Ascending aorta (tissue), 2 donors: ENCODE measurements at regions not wholly inside any gene's neighbourhood (a gene's known extent, or its start where the extent isn't known, plus 50 kb on each side); places are given as distances from the start of the nearest gene placed in this dataset.

ENCODE experiments used
- DNase-seq, 2 donors: peaks; one replicate each; pipeline ENCODE4 v3.0.0-alpha.2; 2019; ENCODE audit warnings: low spot score in 2 of 2
- H3K27ac ChIP-seq, 2 donors: fragments of 200-600 bp; sonication (generic); one replicate each; pipeline ENCODE4 v1.5.1; 2016 to 2017; ENCODE audit warnings: mild to moderate bottlenecking in 1 of 2
- H3K27me3 ChIP-seq: fragments of 200-600 bp; sonication (generic); one replicate; pipeline ENCODE4 v1.5.1; 2017
- H3K36me3 ChIP-seq, 2 donors: fragments of 200-600 bp; sonication (generic); one replicate each; pipeline ENCODE4 v1.5.1; 2016
- H3K4me1 ChIP-seq, 2 donors: fragments of 200-600 bp; sonication (generic); one replicate each; pipeline ENCODE4 v1.5.1; 2016 to 2017; ENCODE audit warnings: mild to moderate bottlenecking in 1 of 2
- H3K4me3 ChIP-seq, 2 donors: fragments of 200-600 bp; sonication (generic); one replicate each; pipeline ENCODE4 v1.5.1; 2016 to 2017; ENCODE audit warnings: mild to moderate bottlenecking in 1 of 2
- H3K9me3 ChIP-seq, 2 donors: fragments of 200-600 bp; sonication (generic); one replicate each; pipeline ENCODE4 v1.5.1; 2016
- intact Hi-C: fragments of 100-400 bp; cut with DNase I; formaldehyde crosslinking; loops from one replicate; pipeline ENCODE4 v1.15.1; 2023
- TF ChIP-seq, protein P1 (sequence below), 3 experiments: fragments of 200-600 bp in 2 of 3; fragments of 450-650 bp in 1 of 3; sonication (generic) in 2 of 3; IDR thresholded peaks; one replicate each; pipeline ENCODE4 v1.5.1; 2016 to 2019; ENCODE audit warnings: antibody characterized with exemption in 3 of 3, mild to moderate bottlenecking in 1 of 3, moderate library complexity in 1 of 3

DNA sequence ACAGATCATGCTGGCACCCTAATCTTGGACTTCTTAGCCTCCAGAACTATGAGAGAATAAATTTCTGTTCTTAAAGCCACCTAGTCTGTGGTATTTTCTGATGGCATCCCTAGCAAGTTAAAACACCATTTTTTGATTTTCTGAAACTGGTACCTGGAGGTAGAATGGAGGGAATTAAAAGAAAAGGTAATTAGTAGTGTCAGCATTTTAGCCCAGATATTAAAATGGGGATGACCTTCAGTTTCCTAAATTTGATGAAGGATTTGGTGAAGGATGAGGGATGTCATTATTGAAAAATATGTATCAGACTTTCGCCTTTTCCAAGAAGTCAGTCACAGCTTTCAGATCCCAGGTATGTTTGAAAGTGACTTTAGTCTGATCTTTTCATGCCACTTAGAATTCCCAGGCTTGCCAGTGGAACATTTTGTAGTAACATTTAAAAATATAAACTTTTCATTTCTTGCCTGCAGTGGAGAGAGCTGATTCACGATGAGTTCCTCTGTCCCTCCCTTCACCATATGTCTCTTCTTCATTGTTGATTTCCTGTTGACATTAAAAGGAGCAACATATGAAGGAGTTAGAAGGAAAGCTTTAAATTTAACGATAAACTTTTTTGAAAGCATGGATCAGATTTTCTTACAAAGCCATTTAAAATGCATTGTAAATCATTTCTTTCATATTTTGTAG, 169.4 kb downstream of the SLIT2 start:
- Histone ChIP-seq H3K4me1 (no peaks in the 10 kb centered on the region), H3K4me3 (no peak overlapping the region), H3K27me3 (no peaks in the 10 kb centered on the region), H3K27ac (no peak overlapping the region), H3K9me3 (no peaks in the 10 kb centered on the region), H3K36me3 (no peaks in the 10 kb centered on the region)
- intact Hi-C loops: loop anchor here (5.0 kb wide), 2 partner anchors 121 to 266 kb away; no protein-coding TSS in a partner anchor
- no peak for DNase-seq
- TF ChIP-seq, protein P1, sequence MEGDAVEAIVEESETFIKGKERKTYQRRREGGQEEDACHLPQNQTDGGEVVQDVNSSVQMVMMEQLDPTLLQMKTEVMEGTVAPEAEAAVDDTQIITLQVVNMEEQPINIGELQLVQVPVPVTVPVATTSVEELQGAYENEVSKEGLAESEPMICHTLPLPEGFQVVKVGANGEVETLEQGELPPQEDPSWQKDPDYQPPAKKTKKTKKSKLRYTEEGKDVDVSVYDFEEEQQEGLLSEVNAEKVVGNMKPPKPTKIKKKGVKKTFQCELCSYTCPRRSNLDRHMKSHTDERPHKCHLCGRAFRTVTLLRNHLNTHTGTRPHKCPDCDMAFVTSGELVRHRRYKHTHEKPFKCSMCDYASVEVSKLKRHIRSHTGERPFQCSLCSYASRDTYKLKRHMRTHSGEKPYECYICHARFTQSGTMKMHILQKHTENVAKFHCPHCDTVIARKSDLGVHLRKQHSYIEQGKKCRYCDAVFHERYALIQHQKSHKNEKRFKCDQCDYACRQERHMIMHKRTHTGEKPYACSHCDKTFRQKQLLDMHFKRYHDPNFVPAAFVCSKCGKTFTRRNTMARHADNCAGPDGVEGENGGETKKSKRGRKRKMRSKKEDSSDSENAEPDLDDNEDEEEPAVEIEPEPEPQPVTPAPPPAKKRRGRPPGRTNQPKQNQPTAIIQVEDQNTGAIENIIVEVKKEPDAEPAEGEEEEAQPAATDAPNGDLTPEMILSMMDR (IDR thresholded peaks at IDR 0.05): no peak

DNA sequence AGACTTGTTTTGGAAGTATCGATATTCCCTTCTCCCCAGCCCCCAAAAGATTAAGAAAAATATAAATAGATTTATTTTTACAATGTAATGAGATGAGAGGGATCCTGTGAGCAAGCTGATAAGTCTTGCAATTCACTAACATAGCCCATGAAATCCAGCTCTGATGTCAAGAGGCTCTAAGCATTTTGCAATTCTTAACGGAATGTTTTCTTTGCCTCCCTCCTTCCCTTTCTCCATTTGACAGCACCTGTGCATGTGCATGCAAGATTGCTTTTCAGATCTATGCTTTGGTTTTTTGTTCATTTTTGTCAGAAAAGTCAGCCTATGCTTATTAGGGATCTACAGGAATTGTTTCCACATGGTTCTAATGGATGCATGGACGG, 169.9 kb downstream of the SLIT2 start:
- H3K27ac ChIP-seq: no peak overlapping the region
- H3K36me3 ChIP-seq: no peaks in the 10 kb centered on the region
- H3K4me1 ChIP-seq: no peaks in the 10 kb centered on the region
- H3K27me3 ChIP-seq: no peaks in the 10 kb centered on the region
- no peaks in the 10 kb centered on the region for H3K9me3 ChIP-seq
- intact Hi-C loops: loop anchor here (5.0 kb wide), 2 partner anchors 121 to 266 kb away; no protein-coding TSS in a partner anchor
- H3K4me3 ChIP-seq: no peak overlapping the region
- no peak for DNase-seq
- TF ChIP-seq, protein P1 (IDR thresholded peaks at IDR 0.05): no peak

DNA sequence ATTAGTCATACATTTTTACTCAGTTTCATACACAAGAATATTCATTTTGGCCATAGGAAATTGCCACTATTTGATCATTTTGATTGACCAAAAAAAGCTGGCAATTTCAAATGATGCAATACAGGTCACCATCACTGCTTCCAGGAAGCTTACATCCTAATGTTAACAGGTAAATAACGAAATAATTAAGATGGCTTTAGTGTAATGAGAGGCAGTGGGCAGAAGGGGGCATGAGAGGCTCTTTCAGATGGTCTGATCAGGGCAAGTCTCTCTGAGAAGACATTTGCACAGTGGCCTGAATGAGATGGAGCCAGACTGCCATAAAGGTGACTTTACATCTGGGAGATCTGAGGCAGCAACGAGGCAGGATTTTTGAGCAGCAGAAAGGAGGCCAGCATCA, 170.7 kb downstream of the SLIT2 start:
- Histone ChIP-seq H3K4me1 (no peaks in the 10 kb centered on the region), H3K9me3 (no peaks in the 10 kb centered on the region), H3K27ac (no peak overlapping the region), H3K36me3 (no peaks in the 10 kb centered on the region), H3K27me3 (no peaks in the 10 kb centered on the region), H3K4me3 (no peak overlapping the region)
- TF ChIP-seq, protein P1 (IDR thresholded peaks at IDR 0.05): peak; percentile 12 to 41 (median 34)
- DNase-seq: peak in 1 of 2 donors; percentile 65
- intact Hi-C loops: loop anchor here (5.0 kb wide), 2 partner anchors 120 to 265 kb away; no protein-coding TSS in a partner anchor

DNA sequence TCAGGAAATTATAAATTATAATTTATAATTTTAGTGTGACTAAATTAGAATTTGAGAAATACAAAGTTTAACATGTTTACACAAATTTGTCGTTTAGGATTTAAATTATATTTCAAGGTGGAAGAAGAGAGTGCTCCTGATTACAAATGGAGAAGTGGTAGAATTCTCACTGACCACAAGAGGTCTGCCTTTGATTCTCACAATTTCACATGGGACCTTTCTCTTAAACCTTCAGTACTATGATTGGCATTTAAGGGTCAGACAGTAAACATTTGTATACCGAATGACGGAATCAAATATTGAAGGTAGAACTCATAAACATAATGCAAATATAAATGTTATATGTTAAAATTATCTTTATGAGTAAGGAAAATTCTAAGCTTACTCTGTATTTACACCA, 171.7 kb downstream of the SLIT2 start:
- intact Hi-C loops: loop anchor here (5.0 kb wide), 2 partner anchors 119 to 264 kb away; no protein-coding TSS in a partner anchor
- TF ChIP-seq, protein P1 (IDR thresholded peaks at IDR 0.05): no peak
- H3K36me3 ChIP-seq: no peaks in the 10 kb centered on the region
- no peak overlapping the region for H3K4me3 ChIP-seq
- H3K27me3 ChIP-seq: no peaks in the 10 kb centered on the region
- H3K9me3 ChIP-seq: no peaks in the 10 kb centered on the region
- no peak overlapping the region for H3K27ac ChIP-seq
- DNase-seq: no peak
- no peaks in the 10 kb centered on the region for H3K4me1 ChIP-seq

DNA sequence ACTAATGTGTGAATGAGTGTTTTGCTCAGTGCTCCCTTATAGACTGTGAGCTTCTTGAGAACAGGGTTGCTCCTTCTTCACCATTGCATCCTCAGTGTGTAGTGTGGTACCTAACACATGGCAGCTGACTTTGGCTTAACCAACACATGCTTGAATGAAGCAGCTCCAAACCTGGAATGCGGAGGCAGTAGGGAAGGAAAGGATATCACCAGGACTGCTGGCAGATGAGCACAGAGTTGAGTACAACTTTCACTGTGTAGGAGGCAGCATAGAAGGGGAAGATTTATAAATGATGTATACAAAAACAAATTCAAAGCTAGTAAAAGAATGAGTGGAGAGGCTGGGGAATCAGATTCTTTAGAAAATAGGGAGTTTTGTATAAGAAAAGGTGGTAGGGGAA, 174.3 kb downstream of the SLIT2 start:
- Histone ChIP-seq H3K4me3 (no peak overlapping the region), H3K36me3 (no peaks in the 10 kb centered on the region), H3K27me3 (no peaks in the 10 kb centered on the region), H3K27ac (no peak overlapping the region), H3K4me1 (no peaks in the 10 kb centered on the region), H3K9me3 (no peaks in the 10 kb centered on the region)
- no peak for DNase-seq
- intact Hi-C loops: no loop called here
- TF ChIP-seq, protein P1 (IDR thresholded peaks at IDR 0.05): no peak
